Right lobe of liver (tissue), 6 donors: ENCODE measurements at regions not wholly inside any gene's neighbourhood (a gene's known extent, or its start where the extent isn't known, plus 50 kb on each side); places are given as distances from the start of the nearest gene placed in this dataset.

Experiments used
- ATAC-seq, 4 donors: fragments of 200-7000 bp; cut with Tn5 transposase; one replicate each; pipeline ENCODE4 v1.9.1; 2020; ENCODE audit warnings: mild to moderate bottlenecking in 4 of 4, moderate library complexity in 4 of 4
- DNase-seq, 3 donors: peaks; one replicate each; pipeline ENCODE4 v3.0.0-alpha.2; 2020
- H3K27ac ChIP-seq, 3 donors: fragments of 200-600 bp; one replicate each; pipeline ENCODE4 v1.8.0; 2022
- H3K27me3 ChIP-seq, 2 donors: fragments of 200-600 bp; one replicate each; pipeline ENCODE4 v1.8.0; 2022
- H3K36me3 ChIP-seq, 4 donors: fragments of 200-600 bp; sonication (generic) in 1 of 4; one replicate each; pipeline versions ENCODE4 v1.5.1 to v1.8.0; 2017 to 2022; ENCODE audit warnings: control low read depth in 1 of 4
- H3K4me1 ChIP-seq, 4 donors: fragments of 200-600 bp; sonication (generic) in 1 of 4; one replicate each; pipeline versions ENCODE4 v1.5.1 to v1.8.0; 2017 to 2022; ENCODE audit warnings: control low read depth in 1 of 4
- H3K4me3 ChIP-seq, 3 donors: fragments of 200-600 bp; one replicate each; pipeline ENCODE4 v1.8.0; 2022
- H3K9me3 ChIP-seq, 4 donors: fragments of 200-600 bp; sonication (generic) in 1 of 4; one replicate each; pipeline versions ENCODE4 v1.5.1 to v1.8.0; 2017 to 2022; ENCODE audit warnings: control low read depth in 1 of 4
- CTCF ChIP-seq, 4 donors: fragments of 200-600 bp in 3 of 4; fragments of 450-650 bp in 1 of 4; IDR thresholded peaks; one replicate each; pipeline versions ENCODE4 v1.5.1 to v1.8.0; 2016 to 2022; ENCODE audit warnings: antibody characterized with exemption in 4 of 4, mild to moderate bottlenecking in 2 of 4
- POLR2A ChIP-seq: fragments of 450-650 bp; IDR thresholded peaks from one replicate; pipeline ENCODE4 v1.6.1; 2017; ENCODE audit warnings: antibody characterized with exemption, mild to moderate bottlenecking
- WGBS: methylation state at CpG from one replicate; pipeline ENCODE4 v1.1.6; 2018; ENCODE audit warnings: low coverage, low lambda C conversion rate; ENCODE audit not compliant: insufficient coverage; ENCODE audit errors: missing lambda C conversion rate; 5-methylcytosine and 5-hydroxymethylcytosine counted together
- intact Hi-C, 2 donors: fragments of 100-400 bp; cut with DNase I; formaldehyde crosslinking; loops; one replicate each; pipeline versions ENCODE4 v1.11.2 to v1.14.1; 2022
- donor health status: DM: no; HTN: yes; CAD: no.
- donor health status: DM: no; HTN: no; CAD: no.
- donor health status: DM: no; HTN: no; CAD: no.
- donor health status: DM: no; HTN: yes; CAD: no.
- donor health status: DM: no; HTN: yes; CAD: no.

DNA sequence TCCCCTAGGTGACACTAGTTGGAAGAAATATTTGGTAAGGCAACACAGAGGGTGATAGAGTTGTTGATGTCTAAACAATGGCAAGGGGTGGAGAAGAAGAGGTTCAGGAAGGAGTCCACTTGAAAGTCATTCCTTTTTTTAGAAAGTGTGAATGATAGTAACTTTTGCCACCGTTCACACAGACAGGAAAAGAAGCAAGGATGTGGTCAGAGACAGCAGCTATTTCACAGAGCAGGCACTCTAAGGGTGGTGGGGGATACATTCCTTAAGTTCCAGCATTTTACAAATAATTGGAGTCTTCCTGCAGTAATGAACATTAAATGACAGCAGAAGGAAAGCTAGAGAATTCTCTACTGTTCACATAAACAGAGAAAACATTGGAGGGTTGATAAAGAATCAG, 75.4 kb upstream of the ZNF385D start:
- intact Hi-C loops: no loop called here
- 10% methylated on average over 1 of the region's 1 CpG for WGBS
- no peak for TF ChIP-seq POLR2A
- no peak for TF ChIP-seq CTCF (IDR thresholded peaks at IDR 0.05)
- no peak for DNase-seq
- Histone ChIP-seq H3K27me3 (no peaks in the 10 kb centered on the region), H3K36me3 (no peaks in the 10 kb centered on the region), H3K9me3 (no peaks in the 10 kb centered on the region), H3K4me1 (no peaks in the 10 kb centered on the region), H3K27ac (no peak overlapping the region), H3K4me3 (no peak overlapping the region)
- no peak for ATAC-seq

DNA sequence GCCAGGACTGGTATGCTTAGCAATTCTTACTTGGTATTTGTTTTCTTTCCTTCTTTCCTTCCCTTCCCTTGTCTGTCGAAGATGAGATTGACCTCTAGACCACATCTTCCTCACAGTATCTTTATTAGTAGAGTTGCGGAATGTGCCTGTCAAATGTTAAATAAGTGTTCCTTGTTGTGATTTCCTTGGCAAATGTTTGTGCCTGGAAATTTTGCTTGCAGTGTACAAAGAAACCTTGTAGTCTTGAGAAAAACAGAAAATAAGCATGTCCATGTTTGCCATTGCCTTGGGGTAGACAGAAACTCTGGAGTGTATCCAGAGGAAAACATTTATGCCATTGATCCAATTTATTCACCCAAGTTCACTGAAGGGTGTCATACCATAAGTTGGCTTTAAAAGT, 79.5 kb upstream of the ZNF385D start:
- no peak for DNase-seq
- no peaks in the 10 kb centered on the region for H3K36me3 ChIP-seq
- H3K9me3 ChIP-seq: no peaks in the 10 kb centered on the region
- TF ChIP-seq CTCF (IDR thresholded peaks at IDR 0.05) (no peak), POLR2A (no peak)
- H3K4me3 ChIP-seq: no peak overlapping the region
- intact Hi-C loops: no loop called here
- WGBS: 30% methylated on average over 2 of the region's 2 CpGs
- H3K4me1 ChIP-seq: no peaks in the 10 kb centered on the region
- H3K27me3 ChIP-seq: no peaks in the 10 kb centered on the region
- no peak overlapping the region for H3K27ac ChIP-seq
- no peak for ATAC-seq

DNA sequence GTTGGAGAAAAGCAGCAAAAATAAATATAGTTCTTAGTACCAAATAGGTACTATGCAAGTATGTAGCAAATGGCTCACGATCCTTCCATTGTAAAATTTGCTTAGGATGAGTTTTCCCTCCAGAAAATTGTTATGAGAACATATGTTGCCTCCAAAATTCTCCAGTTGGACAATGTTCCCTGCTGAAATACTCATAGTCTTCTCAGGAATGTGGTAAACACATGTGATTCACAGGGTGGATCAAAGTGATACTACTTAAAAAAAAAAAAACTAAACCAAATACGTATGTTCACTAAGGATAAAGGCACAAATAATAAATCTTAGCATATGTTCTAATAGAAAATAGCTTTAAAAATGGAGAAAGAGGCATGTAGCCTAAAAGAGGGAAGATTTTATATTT, 84.3 kb upstream of the ZNF385D start:
- Histone ChIP-seq H3K27me3 (no peaks in the 10 kb centered on the region), H3K4me1 (no peaks in the 10 kb centered on the region), H3K27ac (no peak overlapping the region), H3K4me3 (no peak overlapping the region), H3K36me3 (no peaks in the 10 kb centered on the region), H3K9me3 (no peaks in the 10 kb centered on the region)
- TF ChIP-seq CTCF (IDR thresholded peaks at IDR 0.05) (no peak), POLR2A (no peak)
- ATAC-seq (no peak), DNase-seq (no peak)
- WGBS: 40% methylated on average over 2 of the region's 2 CpGs
- intact Hi-C loops: no loop called here

DNA sequence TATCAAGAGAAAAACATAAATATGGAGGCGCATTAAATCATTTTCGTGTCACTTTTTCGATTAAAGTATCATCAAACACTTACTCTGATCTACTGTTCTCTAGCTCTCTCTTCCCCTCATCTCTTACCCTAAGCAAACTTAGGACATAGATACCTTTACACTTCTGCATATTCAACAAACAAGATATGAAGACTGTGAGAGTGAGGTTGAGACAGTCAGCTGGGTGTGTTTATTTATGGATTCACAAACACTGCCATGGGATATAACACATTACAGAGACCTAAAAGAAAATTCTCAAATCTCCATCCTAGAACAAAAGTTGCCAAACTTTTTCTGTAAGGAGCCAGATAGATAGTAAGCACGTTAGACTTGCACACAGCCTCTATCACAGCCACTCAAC, 85.2 kb upstream of the ZNF385D start:
- no peak overlapping the region for H3K4me3 ChIP-seq
- H3K27ac ChIP-seq: no peak overlapping the region
- TF ChIP-seq CTCF (IDR thresholded peaks at IDR 0.05) (no peak), POLR2A (no peak)
- ATAC-seq: no peak
- 58% methylated on average over 4 of the region's 4 CpGs for WGBS
- no peaks in the 10 kb centered on the region for H3K4me1 ChIP-seq
- H3K27me3 ChIP-seq: no peaks in the 10 kb centered on the region
- DNase-seq: no peak
- intact Hi-C loops: no loop called here
- no peaks in the 10 kb centered on the region for H3K36me3 ChIP-seq
- H3K9me3 ChIP-seq: no peaks in the 10 kb centered on the region

DNA sequence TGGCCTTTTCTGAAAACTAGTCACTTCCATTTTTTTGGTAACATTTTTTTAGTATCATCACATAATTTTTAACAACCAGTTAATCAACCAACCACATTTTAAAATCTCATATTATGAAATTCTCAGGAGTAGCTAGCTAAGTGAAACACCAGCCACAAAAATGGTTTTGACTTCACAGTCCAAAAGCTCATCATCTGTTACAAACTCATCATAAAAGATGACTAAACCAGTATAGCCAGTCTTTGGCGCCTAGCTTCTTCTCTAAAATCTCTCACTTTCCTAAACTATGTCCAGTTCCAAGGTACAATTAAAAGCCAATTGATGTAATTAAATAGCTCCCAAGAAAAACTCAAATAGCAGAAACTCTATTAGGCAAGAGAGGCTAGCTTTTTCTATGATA, 88.2 kb upstream of the ZNF385D start:
- H3K36me3 ChIP-seq: no peaks in the 10 kb centered on the region
- H3K4me1 ChIP-seq: no peaks in the 10 kb centered on the region
- WGBS: 79% methylated on average over 1 of the region's 1 CpG
- TF ChIP-seq POLR2A: no peak
- no peak for TF ChIP-seq CTCF (IDR thresholded peaks at IDR 0.05)
- H3K27ac ChIP-seq: no peak overlapping the region
- intact Hi-C loops: no loop called here
- H3K9me3 ChIP-seq: no peaks in the 10 kb centered on the region
- no peak for ATAC-seq
- no peak overlapping the region for H3K4me3 ChIP-seq
- H3K27me3 ChIP-seq: no peaks in the 10 kb centered on the region
- no peak for DNase-seq
